ENCODE measurements at regions not wholly inside any gene's neighbourhood (a gene's known extent, or its start where the extent isn't known, plus 50 kb on each side); places are given as distances from the start of the nearest gene placed in this dataset.

GRCh38 chrX:2640436-2641150 is 50.5 kb upstream of the CD99 start:
- no peak for FAIRE-seq
- CTCF ChIA-PET = no interaction called here
- intact Hi-C loops (cut with micrococcal nuclease) = no loop called here

More at GRCh38 chrX:2640436-2641150, 50.5 kb upstream of the CD99 start:
- no peak overlapping the region for H3K4me2 ChIP-seq (ENCODE audit: insufficient read depth, low read length)
- no peaks in the 10 kb centered on the region for H4K20me1 ChIP-seq (replicated peaks; ENCODE audit: control insufficient read depth, extremely low read depth, insufficient read depth, low read length)
- POLR2A ChIA-PET = no interaction called here
- H3K4me1 ChIP-seq (ENCODE audit: control insufficient read depth, extremely low read depth, insufficient read depth, low read length) = no peaks in the 10 kb centered on the region
- no peak overlapping the region for H2AFZ ChIP-seq (ENCODE audit: low read depth, low read length)
- no peaks in the 10 kb centered on the region for H3K27me3 ChIP-seq (ENCODE audit: control insufficient read depth in 2 of 2, insufficient read depth in 2 of 2, low read length in 2 of 2)
- no TSS peak for BruUV-seq (replicated peaks)
- H3K27ac ChIP-seq (ENCODE audit: insufficient read depth, low read depth, low read length) = no peak overlapping the region
- no peak overlapping the region for H3K9ac ChIP-seq (replicated peaks; ENCODE audit: extremely low read depth, insufficient read depth, low read length)
- H3K4me3 ChIP-seq (replicated peaks in 1 of 3; ENCODE audit: insufficient read depth in 1 of 3, low read depth in 1 of 3, low read length in 3 of 3) = no peak overlapping the region
- TF ChIP-seq POLR2AphosphoS5 (IDR thresholded peaks at IDR 0.05; ENCODE audit: insufficient read depth, low read depth, low read length) = no peak
- no peak for TF ChIP-seq JUN (IDR thresholded peaks at IDR 0.05; ENCODE audit: borderline replicate concordance, insufficient read depth, insufficient read length, low read depth)
- no peak for TF ChIP-seq CTCF (IDR thresholded peaks at IDR 0.05; ENCODE audit: extremely low read depth in 1 of 2, insufficient read depth in 1 of 2, low read depth in 1 of 2, low read length in 2 of 2)
- TF ChIP-seq POLR2A (IDR thresholded peaks at IDR 0.05; ENCODE audit: low read depth, low read length) = no peak
- no peak for TF ChIP-seq MYC (IDR thresholded peaks at IDR 0.05; ENCODE audit: low read depth, low read length)
- TF ChIP-seq MAX (IDR thresholded peaks at IDR 0.05; ENCODE audit: insufficient read depth, insufficient read length) = no peak
- no peak for TF ChIP-seq FOS (IDR thresholded peaks at IDR 0.05; ENCODE audit: borderline replicate concordance, insufficient read depth, low read length)
- no peak for TF ChIP-seq EZH2 (IDR thresholded peaks at IDR 0.05; ENCODE audit: borderline replicate concordance, low read depth, low read length, severe bottlenecking)
- TF ChIP-seq GATA2 (IDR thresholded peaks at IDR 0.05; ENCODE audit: insufficient read depth, insufficient read length, low read depth, low read length) = no peak
- dilution Hi-C loops (cut with MboI; ENCODE audit: extremely low pct_ligation_motif_present, low sequenced_read_pairs) = no loop called here
- no peak for DNase-seq (ENCODE audit: low read depth, low spot score)
- H3K9me1 ChIP-seq (replicated peaks; ENCODE audit: control insufficient read depth, extremely low read depth, insufficient read depth, low read length) = no peaks in the 10 kb centered on the region
- H3K9me3 ChIP-seq (replicated peaks; ENCODE audit: control insufficient read depth, insufficient read depth, low read length) = no peaks in the 10 kb centered on the region
- H3K36me3 ChIP-seq (ENCODE audit: control insufficient read depth in 2 of 2, extremely low read depth in 1 of 2, insufficient read depth in 2 of 2, low read length in 2 of 2) = peaks cover 4 to 6% of the 10 kb centered on the region in 2 experiments
- H3K79me2 ChIP-seq (ENCODE audit: control insufficient read depth, insufficient read depth, low read length) = peaks cover 4% of the 10 kb centered on the region

All from endothelial cell of umbilical vein (primary cell).